GM19023 (cell line): ENCODE measurements at regions not wholly inside any gene's neighbourhood (a gene's known extent, or its start where the extent isn't known, plus 50 kb on each side); places are given as distances from the start of the nearest gene placed in this dataset.

Experiments used
- ATAC-seq: cut with Tn5 transposase; IDR thresholded peaks from one replicate; pipeline ENCODE4 v1.9.1; 2021; ENCODE audit warnings: mild to moderate bottlenecking, moderate library complexity; ENCODE audit not compliant: unreplicated experiment

- ATAC-seq, result no peak
Observed at GRCh38 chr1:60753036-60753900, 329.1 kb upstream of the NFIA start.

DNA sequence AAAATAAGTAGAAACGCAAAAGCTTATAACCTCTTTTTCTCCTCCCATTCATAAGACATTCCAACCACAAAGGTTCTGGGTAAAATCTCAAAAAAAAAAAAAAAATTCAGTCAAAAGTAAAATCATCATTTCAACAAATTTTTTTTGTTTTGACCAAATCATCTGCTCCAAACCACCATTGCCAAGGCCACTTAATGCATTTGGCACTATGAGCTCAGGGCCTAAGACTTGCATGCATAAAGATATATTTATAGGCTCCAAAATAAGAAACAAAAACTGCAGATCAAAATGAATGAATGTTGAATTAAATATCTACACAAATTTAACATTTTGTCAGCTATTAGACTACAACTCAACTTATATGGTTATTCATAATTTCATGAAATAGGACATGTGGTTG is 331.1 kb upstream of the NFIA start:
- ATAC-seq, result no peak

- no peak for ATAC-seq
Observed at GRCh38 chr1:60747353-60747752, 335.0 kb upstream of the NFIA start.

DNA sequence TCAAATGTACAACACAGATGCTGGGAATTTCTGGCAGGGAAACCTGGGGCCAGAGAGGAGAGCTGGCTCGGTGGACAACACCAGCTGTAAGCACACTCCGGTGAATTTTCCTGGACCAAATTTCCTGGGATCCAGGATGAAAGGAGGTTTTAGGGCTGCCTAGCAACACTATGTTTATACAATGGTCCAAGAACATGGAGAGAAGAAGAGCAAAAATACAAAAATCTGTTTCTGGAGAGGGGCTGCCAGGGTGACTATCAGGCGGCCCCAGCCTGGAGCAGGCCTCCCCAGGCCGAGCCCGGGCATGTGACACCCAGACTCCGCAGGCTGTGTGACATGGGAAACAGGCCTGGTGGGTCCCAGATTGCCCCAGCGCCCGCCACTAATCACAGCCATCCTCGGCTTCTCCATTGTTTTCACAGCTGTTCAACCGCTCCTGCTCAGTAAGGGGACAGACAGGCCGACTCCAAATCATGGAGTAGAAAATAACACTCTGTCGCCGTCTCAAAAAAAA is 336.0 kb upstream of the NFIA start:
- ATAC-seq, result no peak

DNA sequence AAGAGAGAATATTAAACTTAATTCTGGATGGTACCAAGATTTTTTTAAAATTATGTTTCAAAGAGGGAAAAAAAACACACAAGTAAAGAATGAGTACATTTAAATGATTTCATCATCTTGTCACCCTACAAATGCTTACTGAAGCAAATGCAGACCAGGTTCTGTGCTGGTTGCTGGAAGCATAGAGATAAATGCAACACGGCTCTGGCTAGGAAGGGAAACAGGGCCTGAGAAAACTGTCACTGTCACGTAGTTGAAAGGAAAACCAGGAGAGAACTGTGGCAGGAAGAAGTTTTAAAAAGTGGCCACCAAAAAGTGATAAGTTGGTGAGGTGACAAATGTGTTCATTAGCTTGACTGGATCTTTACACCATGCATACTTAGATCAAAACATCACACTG is 336.9 kb upstream of the NFIA start:
- ATAC-seq, result no peak

DNA sequence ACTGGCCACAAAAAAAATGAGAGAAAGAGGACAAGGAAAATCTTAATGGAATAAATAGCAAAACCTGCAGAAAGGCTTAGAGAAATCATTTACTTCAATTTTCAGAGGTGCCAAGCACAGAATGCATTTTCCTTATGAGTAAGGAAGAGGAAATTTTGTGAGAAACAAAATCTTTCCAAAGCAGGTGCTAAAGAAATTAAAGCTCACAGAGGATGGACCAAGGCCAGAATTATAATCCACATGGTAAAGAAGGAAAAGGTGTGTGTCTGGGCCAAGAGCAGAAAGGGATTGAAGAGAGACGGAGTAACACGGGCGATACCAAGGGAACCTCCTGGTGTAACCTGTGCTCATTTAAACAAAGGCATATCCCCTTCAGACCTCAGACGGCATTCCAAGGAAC is 340.0 kb upstream of the NFIA start:
- no peak for ATAC-seq

- ATAC-seq, result no peak
Observed at GRCh38 chr1:60740154-60740553, 342.2 kb upstream of the NFIA start.

DNA sequence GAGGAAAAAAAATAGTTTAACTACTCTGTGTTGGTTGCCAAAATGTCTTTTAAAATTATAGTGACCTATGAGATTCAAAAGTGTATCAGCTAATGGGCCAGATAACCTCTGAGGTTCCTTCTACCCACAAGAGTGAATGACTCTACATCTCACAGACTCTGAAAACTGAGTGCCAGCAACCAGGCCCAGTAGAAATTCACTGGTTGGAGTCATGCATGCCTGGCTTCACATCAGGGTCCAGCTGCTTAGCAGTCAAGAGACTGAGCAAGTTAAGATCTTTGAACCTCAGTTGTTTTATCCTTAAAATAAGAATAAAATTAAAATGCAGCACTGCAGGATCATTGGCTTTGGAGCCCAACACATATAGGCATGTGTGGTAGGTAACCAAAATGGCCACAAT is 342.6 kb upstream of the NFIA start:
- no peak for ATAC-seq

- ATAC-seq, result no peak
Observed at GRCh38 chr1:60732977-60733401, 349.4 kb upstream of the NFIA start.

- no peak for ATAC-seq
Observed at GRCh38 chr1:60731321-60731720, 351.0 kb upstream of the NFIA start.

DNA sequence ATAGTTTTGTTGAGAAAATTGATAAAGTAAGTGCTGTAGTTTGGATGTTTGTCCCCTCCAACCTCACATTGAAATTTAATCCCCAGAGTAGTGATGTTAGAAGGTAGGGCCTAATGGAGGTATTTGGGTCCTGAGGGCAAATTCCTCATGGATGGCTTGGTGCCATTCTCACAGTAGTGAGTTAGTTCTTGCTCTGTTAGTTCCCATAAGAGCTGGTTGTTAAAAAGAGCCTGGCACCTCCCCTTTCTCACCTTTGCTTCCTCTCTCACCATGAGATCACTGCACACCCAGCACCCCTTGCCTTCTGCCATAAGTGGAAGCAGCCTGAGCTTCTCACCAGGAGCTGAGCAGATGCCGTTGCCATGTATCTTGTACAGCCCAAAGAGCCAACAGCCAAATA is 354.8 kb upstream of the NFIA start:
- ATAC-seq, result no peak

DNA sequence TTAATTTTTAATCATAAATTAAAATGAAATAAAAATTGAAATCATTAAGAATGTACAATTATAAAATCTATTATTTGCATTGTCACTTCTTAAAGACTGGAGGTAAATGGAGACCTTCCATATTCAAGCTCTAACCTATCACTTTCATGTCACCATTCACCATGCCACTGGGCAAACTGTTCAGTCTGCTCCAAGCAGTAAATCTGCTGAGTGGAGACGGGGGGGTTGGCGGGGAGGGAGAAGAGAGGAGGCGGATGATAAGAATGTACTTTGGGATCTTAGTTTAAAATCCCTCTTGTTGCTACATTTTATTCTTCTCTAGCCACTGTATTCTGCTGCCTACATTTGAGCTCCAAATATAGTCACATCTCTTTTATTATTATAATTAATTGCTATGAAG is 365.9 kb upstream of the NFIA start:
- ATAC-seq, result no peak

- ATAC-seq, result no peak
Observed at GRCh38 chr1:60715970-60716369, 366.4 kb upstream of the NFIA start.

DNA sequence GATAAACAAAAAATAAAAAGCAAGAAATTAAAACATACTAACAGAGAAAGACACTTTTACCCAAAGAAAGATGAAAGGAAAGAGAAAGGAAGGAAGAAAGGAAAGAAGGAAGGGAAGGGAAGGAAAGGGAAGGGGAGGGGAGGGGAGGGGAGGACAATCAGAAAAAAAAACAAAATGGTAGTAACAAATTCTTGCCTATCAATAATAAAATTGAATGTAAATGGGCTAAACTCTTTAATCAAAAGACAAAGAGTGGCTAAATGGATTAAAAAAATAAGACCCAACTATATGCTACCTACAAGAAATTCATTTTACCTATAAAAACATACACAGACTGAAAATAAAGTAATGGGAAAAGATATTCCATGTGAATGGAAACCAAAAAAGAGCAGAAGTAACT is 372.9 kb upstream of the NFIA start:
- ATAC-seq, result no peak

DNA sequence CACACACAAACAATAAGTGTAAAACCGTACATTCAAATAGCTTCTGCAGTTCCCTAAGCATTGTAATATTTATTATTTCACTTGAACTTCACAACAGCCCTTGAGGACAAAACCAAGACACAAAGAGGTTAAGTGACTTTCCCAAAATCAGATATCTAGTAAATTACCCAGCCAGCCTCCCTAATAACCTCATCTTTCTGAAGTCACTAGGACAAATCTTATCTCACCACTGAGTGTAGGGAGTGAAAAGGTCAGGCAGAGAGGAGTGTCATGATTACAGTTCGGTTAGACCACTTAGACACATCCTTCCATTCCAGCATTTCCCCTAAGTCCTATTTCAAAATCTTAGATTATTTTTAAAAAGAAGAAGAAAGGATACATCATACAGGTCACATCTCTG is 377.3 kb upstream of the NFIA start:
- no peak for ATAC-seq

DNA sequence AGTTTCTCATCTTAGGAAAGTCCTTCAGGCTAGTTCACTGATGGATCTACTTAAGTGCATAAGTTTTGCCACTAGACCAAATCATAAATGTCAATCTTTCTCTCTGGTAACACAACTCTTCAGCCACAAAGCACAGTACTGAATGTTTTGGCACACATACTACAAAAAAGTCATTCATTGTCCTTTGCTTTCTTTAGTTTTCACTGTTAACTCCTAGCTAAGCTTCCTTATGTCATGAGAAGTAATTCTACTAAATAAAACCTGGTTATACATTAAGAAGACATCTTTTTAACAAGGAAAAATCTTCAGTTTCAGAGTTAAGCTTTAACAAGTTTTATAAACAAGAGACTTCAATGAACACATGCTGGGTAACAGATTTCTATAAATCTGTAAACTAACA is 379.2 kb upstream of the NFIA start:
- ATAC-seq, result no peak

DNA sequence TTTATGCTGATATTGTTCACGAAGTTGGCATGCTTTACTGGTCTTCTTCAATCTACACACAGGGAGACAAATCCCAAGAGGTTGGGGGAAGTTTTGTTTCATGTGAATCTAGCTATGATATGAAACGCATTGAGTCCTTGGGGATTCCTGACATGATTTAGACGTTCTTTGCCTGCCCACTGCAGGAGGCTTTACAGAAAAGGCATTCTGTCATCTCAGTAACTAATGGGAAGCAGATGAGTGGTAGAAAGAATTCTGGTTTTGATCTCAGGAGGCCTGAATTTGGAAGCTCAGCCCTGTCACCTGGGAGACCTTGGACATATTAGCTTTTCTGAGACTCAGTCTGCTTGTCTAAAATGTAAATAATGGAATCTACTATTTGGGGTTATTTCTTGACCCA is 383.0 kb upstream of the NFIA start:
- no peak for ATAC-seq

- no peak for ATAC-seq
Observed at GRCh38 chr1:60697204-60697994, 385.0 kb upstream of the NFIA start.

- no peak for ATAC-seq
Observed at GRCh38 chr1:60696512-60696911, 385.8 kb upstream of the NFIA start.

- ATAC-seq, result no peak
Observed at GRCh38 chr1:60695716-60696171, 386.6 kb upstream of the NFIA start.

DNA sequence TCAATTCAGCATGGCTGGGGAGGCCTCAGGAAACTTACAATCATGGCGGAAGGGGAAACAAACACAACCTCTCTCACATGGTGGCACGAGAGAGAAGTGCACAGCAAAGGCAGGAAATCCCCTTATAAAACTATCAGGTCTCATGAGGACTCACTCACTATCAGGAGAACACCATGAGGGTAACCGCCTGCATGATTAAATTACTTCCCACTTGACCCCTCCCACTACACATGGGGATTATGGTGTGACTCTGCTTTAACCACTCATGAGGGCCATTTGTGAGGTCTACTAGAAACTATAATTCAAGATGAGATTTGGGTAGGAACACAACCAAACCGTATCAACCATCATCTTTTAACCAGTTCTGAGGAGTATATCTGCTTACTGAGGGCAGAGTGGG is 387.4 kb upstream of the NFIA start:
- ATAC-seq, result no peak

GRCh38 chr1:60692031-60692430 is 390.3 kb upstream of the NFIA start:
- no peak for ATAC-seq
